Activated T-cell treated with anti-CD3 and anti-CD28 coated beads, Interleukin-2, amount 50 U/mL, for 48 hours (primary cell): ENCODE measurements at regions not wholly inside any gene's neighbourhood (a gene's known extent, or its start where the extent isn't known, plus 50 kb on each side); places are given as distances from the start of the nearest gene placed in this dataset.

ENCODE experiments used
- DNase-seq, 2 experiments: peaks; one replicate each; pipeline ENCODE4 v3.0.0-alpha.2; 2020

GRCh38 chr9:551986-552929 lies 289.2 kb upstream of the DMRT1 start:
- no peak for DNase-seq

- no peak for DNase-seq
Measured at GRCh38 chr9:555493-555892, 286.0 kb upstream of the DMRT1 start.

DNA sequence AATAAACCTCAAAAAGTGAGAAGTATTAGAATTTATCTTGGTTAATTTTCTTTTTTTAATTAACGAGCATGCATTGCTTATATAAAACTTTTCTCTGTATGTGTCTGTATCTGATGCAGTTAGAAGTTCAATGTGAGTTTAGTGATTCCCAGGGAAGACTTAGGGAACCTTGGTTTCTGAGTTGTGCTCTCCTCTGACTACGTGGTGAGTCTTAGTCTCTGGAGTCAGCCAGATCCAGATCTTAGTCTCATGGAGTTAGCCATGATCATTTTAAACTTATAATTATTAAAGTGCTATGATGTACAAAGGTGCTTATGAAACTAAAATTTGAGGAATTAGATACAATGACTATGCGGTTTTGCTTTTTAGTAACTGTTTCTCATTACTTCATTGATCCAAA lies 285.3 kb upstream of the DMRT1 start:
- no peak for DNase-seq

DNA sequence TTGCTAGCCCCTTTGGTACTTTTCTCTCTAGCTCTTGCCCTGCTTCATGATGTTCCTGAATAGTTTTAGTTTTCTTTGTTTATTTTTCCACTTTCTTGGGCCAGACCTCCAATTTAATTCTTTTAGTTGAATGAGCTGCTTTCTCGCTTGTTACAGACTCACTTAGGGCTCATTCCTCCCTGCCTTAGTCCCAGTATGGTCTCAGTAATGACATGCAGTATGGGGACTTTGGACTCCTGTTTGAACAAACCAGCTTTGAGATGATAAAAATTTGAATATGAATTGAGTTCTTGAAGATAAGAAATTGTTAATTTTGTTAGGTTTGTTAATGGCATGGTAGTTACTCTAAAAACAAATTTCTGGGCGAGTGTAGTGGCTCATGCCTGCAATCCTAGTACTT lies 284.8 kb upstream of the DMRT1 start:
- no peak for DNase-seq

GRCh38 chr9:557601-558201 lies 283.8 kb upstream of the DMRT1 start:
- DNase-seq: no peak

GRCh38 chr9:561427-561826 lies 280.1 kb upstream of the DMRT1 start:
- DNase-seq: no peak

- DNase-seq: no peak
Measured at GRCh38 chr9:563200-563599, 278.3 kb upstream of the DMRT1 start.

DNA sequence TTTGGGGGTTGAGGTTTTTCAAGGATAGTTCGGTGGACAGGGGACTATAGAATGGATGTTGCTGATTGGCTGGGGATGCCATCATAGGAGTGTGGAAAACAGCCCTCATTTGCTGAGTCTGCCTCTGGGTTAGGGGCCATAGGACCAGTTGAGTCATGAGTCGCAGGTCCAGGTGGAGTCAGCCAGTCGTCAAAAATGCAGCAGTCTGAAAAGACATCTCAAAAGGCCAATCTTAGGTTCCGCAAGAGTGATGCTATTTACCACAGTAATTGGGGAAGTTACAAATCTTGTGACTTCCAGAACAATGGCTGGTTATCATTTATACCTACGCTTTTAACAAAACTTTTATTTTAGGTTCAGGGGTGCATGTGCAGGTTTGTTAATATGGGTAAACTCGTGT lies 276.0 kb upstream of the DMRT1 start:
- DNase-seq: no peak

GRCh38 chr9:567128-567746 lies 274.3 kb upstream of the DMRT1 start:
- DNase-seq: no peak

DNA sequence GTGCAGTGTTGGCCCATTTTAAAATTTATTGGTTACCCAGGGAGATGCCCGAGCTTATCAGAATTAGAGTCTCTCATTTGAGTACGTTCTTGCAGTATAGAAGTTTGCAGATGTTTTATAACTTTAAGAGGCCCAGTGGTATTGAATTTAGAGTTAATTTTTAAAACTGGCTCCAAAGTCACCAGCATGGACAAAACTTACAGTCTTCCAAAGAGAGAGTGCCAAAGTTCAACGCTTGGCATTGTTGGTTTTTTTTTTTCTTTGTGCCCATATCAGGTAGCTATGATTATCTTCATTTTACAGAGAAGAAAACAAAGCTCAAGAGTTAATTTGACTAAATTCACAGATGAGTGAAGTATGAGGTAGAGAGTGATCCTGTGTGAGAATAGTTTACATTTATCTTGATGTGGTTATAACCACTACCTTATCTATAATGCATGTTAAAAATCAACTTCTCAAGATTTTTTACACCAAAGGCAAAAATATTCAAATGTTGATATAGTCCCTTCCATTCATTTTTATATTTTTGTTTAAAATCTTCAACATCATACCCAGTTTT lies 273.7 kb upstream of the DMRT1 start:
- DNase-seq: no peak

- no peak for DNase-seq
Measured at GRCh38 chr9:569296-569695, 272.2 kb upstream of the DMRT1 start.

- no peak for DNase-seq
Measured at GRCh38 chr9:570187-570586, 271.3 kb upstream of the DMRT1 start.

DNA sequence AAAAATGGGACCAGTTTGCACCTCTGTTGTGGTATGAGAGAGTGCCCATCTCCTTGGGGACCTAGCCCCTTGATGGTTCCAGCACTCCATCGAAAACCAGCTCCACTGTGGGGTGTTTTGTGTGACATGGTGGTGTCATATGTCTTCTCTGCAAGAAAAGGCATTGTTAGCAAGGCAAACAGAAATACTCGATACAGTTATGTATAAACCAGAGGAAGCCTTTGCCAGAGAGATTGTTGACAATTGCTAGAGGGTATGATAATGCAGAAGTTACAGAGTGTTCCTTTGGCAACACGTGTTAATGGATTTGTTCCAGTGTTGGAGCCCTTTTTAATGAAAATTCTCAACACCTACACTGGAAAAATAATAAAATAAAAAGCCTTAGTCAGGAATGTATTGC lies 270.4 kb upstream of the DMRT1 start:
- no peak for DNase-seq

GRCh38 chr9:571741-572140 lies 269.8 kb upstream of the DMRT1 start:
- DNase-seq: no peak

DNA sequence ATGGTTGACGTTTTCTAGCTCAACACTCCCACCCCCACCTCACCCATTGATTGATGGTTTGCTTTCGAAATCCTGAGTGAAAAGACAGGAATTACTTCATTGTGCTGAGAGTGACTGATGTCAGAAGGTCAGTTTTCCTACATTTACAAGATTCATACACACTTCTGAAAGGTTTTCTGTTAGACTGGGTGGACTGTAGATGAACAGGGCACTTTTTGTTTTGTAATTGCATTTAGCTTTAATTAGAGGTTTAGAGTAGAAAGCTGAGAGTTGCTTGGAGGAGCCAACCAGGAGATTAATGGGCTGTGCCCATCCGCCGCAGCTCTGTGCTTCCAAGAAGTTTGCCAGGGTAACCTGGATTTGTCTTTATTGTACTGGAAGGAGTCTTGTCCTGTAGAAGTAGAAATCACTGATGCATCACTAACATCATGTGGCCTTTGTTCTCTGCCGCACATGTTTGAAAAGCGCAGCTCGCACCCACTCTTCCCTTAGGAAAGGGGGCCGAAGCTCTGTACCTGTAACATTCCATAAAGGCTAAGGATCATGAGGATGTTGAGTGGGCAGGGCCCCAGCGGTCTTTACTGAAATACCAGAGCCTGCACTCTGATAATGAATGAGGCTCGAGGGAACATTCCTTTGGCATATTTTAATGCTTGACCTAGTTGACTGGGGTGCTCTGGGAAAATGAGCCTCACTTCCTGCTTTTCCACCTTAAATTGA lies 267.6 kb upstream of the DMRT1 start:
- no peak for DNase-seq

DNA sequence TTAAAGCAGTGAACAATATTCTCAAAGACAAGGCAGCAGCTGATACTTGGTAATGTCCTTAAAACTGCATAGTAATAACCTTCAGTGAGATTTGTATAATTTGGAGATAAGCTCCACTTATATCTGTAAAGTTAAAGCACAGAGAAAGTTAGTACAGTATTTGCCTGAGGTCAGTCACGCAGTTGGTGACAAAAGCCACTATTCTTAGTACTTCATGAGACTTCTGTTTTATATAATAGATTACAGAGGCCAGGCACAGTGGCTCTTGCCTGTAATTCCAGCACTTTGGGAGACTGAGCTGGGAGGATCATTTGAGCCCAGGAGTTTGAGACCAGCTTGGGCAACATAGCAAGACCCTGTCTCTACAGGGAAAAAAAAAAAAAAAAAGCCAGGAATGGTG lies 266.4 kb upstream of the DMRT1 start:
- no peak for DNase-seq

DNA sequence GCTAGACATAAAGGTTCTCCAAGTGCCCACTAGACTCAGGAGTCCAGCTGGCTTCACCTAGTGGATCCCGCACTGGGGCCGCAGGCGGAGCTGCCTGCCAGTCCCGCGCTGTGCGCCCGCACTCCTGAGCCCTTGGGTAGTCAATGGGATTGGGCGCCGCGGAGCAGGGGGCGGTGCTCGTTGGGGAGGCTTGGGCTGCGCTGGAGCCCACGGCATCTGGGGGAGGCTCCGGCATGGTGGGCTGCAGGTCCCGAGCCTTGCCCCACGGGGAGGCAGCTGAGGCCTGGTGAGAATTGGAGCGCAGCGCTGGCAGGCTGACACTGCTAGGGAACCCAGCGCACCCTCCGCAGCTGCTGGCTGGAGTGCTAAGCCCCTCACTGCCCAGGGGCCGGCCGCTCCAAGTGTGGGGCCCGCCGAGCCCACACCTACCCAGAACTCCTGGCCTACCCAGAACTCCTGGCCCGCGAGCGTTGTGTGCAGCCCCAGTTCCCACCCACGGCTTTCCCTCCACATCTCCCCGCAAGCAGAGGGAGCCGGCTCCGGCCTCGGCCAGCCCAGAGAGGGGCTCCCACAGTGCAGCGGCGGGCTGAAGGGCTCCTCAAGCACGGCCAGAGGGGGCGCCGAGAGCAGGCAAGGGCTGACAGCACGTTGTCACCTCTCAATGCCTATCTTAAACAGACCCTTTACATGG lies 260.7 kb upstream of the DMRT1 start:
- no peak for DNase-seq

- DNase-seq: no peak
Measured at GRCh38 chr9:581673-582497, 259.6 kb upstream of the DMRT1 start.

GRCh38 chr9:582775-583174 lies 258.7 kb upstream of the DMRT1 start:
- no peak for DNase-seq

DNA sequence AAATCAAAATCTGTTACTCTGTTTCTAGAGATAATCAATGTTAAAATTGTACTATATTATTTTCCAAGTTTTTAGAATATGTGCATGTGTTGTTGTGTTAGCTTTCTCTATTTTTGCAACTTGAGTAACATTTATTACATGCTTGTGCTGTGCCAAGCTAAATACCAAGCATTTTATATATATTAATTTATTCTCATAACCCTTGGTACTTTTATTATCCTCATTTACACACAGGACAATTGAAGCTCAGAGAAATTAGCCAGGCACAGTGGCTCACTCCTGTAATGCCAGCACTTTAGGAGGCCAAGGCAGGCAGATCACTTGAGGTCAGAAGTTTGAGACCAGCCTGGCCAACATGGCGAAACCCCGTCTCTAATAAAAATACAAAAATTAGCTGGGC lies 254.0 kb upstream of the DMRT1 start:
- no peak for DNase-seq

DNA sequence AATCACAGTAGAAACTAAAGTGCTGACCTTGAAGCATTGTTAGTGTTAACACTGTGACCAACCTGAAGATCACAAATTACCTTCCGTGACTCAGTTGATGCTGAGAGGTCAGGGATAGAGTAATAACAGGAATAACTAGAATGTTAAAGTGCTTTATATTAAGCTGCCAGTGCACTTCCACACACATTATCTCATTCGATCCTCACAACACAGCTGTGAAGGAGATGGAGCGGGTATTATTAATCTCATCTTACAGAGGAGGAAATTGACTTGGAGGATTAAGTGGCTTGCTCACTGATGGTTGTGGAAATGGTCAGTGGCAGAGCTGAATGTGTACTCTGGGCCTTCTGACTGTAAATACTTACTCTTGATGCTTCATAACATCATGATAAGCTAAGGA lies 252.5 kb upstream of the DMRT1 start:
- DNase-seq: no peak

GRCh38 chr9:589723-590122 lies 251.8 kb upstream of the DMRT1 start:
- DNase-seq: no peak
